Erythroblast (primary cell): ENCODE measurements at regions not wholly inside any gene's neighbourhood (a gene's known extent, or its start where the extent isn't known, plus 50 kb on each side); places are given as distances from the start of the nearest gene placed in this dataset.

Experiments
- GATA1 ChIP-seq: IDR thresholded peaks from 2 replicates; pipeline ENCODE4 v1.6.1; 2011; ENCODE audit warnings: low read depth, mild to moderate bottlenecking, control low read depth, low read length, moderate library complexity
- POLR2A ChIP-seq: IDR thresholded peaks from 2 replicates; pipeline ENCODE4 v1.6.1; 2011; ENCODE audit warnings: mild to moderate bottlenecking, low read length

DNA sequence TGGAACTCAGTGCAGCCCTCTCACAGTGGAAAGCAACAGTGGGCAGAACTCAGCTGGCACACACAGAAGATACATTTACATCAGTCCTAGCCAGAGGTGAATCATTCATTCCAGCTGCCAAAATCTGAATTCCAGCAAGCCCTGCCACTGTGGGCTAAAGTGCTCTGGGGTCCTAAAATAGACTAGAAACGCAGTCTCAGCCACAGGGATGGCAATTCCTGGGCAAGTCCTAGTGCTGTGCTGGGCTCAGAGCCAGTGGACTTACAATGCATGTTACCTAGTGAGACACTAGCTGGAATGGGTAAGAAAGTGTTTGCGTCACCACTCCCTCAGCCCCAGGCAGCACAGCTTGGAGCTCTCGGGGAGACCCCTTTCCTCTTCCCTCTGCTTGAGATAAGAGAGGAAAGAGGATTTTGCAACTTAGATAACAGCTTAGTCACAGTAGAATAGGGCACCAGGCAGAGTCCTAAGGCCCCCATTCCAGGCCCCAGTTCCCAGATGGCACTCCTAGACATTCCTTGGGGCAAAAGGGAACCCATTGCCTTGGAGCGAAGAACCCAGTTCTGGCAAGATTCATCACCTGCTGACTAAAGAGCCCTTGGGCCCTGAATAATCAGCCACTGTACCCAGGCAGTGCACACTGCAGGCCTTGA lies 592.9 kb downstream of the FSCB start:
- no peak for TF ChIP-seq POLR2A
- no peak for TF ChIP-seq GATA1
